GM10248 (cell line): ENCODE measurements at regions not wholly inside any gene's neighbourhood (a gene's known extent, or its start where the extent isn't known, plus 50 kb on each side); places are given as distances from the start of the nearest gene placed in this dataset.

Source experiments
- CTCF ChIA-PET: fragments of 300-600 bp; sonication (Branson Sonifier 250); formaldehyde crosslinking; extraction: SDS; loops from one replicate; lab custom pipeline; 2021; ENCODE audit warnings: antibody characterized with exemption; lab: Yijun Ruan, JAX
- POLR2A ChIA-PET: fragments of 350-650 bp; sonication (Branson Sonifier 250); formaldehyde crosslinking; extraction: SDS; loops from one replicate; lab custom pipeline; 2020; ENCODE audit warnings: antibody characterized with exemption; lab: Yijun Ruan, JAX
- DNase-seq: peaks from one replicate; pipeline ENCODE4 v3.0.0; 2012; ENCODE audit errors: extremely low spot score
- TF ChIP-seq, protein P1 (sequence below): IDR thresholded peaks from 2 replicates; pipeline ENCODE4 v1.5.1; 2012; ENCODE audit warnings: mild to moderate bottlenecking, low read depth; ENCODE audit errors: extremely low read depth, missing control alignments, control extremely low read depth

DNA sequence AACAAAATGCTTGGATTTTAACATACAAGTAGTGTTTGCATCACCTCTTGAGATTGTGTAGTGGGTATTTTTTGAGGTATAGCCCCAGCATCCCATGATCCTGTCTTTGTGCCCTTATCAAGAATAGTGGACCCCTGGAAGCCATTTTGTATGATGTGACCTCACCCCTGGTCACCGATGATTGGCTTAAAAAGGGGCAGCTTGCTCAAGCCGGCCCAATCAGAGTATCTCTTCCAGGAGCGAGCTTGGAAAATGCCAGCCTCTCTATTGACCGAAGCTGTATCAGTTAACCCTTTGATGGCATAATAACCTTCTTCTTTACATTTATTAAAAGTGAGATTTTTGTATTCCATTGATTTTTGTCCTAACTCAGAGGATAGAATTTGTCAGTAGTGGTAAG, 55.5 kb upstream of the FAM20A start:
- TF ChIP-seq, protein P1, sequence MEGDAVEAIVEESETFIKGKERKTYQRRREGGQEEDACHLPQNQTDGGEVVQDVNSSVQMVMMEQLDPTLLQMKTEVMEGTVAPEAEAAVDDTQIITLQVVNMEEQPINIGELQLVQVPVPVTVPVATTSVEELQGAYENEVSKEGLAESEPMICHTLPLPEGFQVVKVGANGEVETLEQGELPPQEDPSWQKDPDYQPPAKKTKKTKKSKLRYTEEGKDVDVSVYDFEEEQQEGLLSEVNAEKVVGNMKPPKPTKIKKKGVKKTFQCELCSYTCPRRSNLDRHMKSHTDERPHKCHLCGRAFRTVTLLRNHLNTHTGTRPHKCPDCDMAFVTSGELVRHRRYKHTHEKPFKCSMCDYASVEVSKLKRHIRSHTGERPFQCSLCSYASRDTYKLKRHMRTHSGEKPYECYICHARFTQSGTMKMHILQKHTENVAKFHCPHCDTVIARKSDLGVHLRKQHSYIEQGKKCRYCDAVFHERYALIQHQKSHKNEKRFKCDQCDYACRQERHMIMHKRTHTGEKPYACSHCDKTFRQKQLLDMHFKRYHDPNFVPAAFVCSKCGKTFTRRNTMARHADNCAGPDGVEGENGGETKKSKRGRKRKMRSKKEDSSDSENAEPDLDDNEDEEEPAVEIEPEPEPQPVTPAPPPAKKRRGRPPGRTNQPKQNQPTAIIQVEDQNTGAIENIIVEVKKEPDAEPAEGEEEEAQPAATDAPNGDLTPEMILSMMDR, result no peak
- CTCF ChIA-PET, result interaction anchor here (1.5 kb wide), 1 partner anchor 17 kb away, joined by 3 read pairs; no protein-coding TSS in a partner anchor
- POLR2A ChIA-PET, result no interaction called here
- DNase-seq, result no peak
